Suprapubic skin (tissue), 4 donors: ENCODE measurements at regions not wholly inside any gene's neighbourhood (a gene's known extent, or its start where the extent isn't known, plus 50 kb on each side); places are given as distances from the start of the nearest gene placed in this dataset.
"Not testable (repeated sequence)": the region's sequence is repeated elsewhere in the genome, so short reads cannot be mapped to it uniquely, and the experiment has no call there.

ENCODE experiments used
- DNase-seq, 2 donors: peaks; one replicate each; pipeline ENCODE4 v3.0.0-alpha.2; 2019; ENCODE audit warnings: low spot score in 2 of 2
- H3K27ac ChIP-seq: fragments of 200-600 bp; sonication (generic); one replicate; pipeline ENCODE4 v1.5.1; 2019
- H3K27me3 ChIP-seq: fragments of 200-600 bp; sonication (generic); one replicate; pipeline ENCODE4 v1.5.1; 2019
- H3K36me3 ChIP-seq: fragments of 200-600 bp; sonication (generic); one replicate; pipeline ENCODE4 v1.5.1; 2019
- H3K4me1 ChIP-seq: fragments of 200-600 bp; sonication (generic); one replicate; pipeline ENCODE4 v1.5.1; 2019
- H3K4me3 ChIP-seq: fragments of 200-600 bp; sonication (generic); one replicate; pipeline ENCODE4 v1.5.1; 2019; ENCODE audit warnings: mild to moderate bottlenecking
- H3K9me3 ChIP-seq: fragments of 200-600 bp; sonication (generic); one replicate; pipeline ENCODE4 v1.5.1; 2019
- EP300 ChIP-seq: sonication (generic); formaldehyde crosslinking; IDR thresholded peaks from one replicate; pipeline ENCODE4 v1.6.1; 2017; ENCODE audit warnings: antibody characterized with exemption
- POLR2A ChIP-seq, 2 donors: fragments of 450-650 bp; IDR thresholded peaks; one replicate each; pipeline ENCODE4 v1.6.1; 2017; ENCODE audit warnings: antibody characterized with exemption in 2 of 2, mild to moderate bottlenecking in 2 of 2, moderate library complexity in 2 of 2
- POLR2AphosphoS5 ChIP-seq, 3 donors: sonication (generic); formaldehyde crosslinking; IDR thresholded peaks; one replicate each; pipeline ENCODE4 v1.6.1; 2017; ENCODE audit warnings: antibody characterized with exemption in 3 of 3
- WGBS: methylation state at CpG from one replicate; pipeline ENCODE4 v1.1.5; 2018; 5-methylcytosine and 5-hydroxymethylcytosine counted together
- TF ChIP-seq, protein P1 (sequence below), 2 donors: fragments of 200-600 bp in 1 of 2; fragments of 450-650 bp in 1 of 2; sonication (generic) in 1 of 2; IDR thresholded peaks; one replicate each; pipeline ENCODE4 v1.5.1; 2016 to 2019; ENCODE audit warnings: antibody characterized with exemption in 2 of 2, mild to moderate bottlenecking in 1 of 2, moderate library complexity in 1 of 2

DNA sequence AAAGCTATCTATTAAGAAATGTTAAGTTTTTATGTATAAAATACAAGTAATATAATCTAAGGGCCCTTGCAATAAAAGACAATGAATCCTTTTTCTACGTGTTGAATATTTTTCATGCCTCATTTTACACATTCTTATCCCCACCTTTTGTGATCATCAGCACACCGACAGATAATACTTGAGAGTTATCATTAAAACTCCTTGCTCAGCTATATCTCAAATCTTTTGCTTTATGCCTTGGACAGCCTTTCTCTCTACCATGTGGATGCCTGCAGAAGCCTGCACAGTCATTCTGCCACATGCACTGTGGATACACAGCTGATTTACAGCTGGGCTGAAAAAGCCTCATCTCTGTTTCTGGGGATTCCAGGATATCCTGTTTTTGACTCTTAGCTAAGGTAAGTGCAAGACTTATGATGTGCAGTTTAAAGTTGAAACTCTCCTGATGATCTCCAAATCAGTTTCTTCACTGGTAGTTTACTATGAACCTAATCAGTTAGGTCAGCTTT is 1565.1 kb downstream of the SI start:
- DNase-seq: no peak
- no peaks in the 10 kb centered on the region for H3K36me3 ChIP-seq
- no peaks in the 10 kb centered on the region for H3K9me3 ChIP-seq
- no peaks in the 10 kb centered on the region for H3K4me1 ChIP-seq
- WGBS: 30% methylated on average over 2 of the region's 2 CpGs
- TF ChIP-seq POLR2A (IDR thresholded peaks at IDR 0.05) (no peak), POLR2AphosphoS5 (IDR thresholded peaks at IDR 0.05) (no peak), EP300 (no peak)
- TF ChIP-seq, protein P1, sequence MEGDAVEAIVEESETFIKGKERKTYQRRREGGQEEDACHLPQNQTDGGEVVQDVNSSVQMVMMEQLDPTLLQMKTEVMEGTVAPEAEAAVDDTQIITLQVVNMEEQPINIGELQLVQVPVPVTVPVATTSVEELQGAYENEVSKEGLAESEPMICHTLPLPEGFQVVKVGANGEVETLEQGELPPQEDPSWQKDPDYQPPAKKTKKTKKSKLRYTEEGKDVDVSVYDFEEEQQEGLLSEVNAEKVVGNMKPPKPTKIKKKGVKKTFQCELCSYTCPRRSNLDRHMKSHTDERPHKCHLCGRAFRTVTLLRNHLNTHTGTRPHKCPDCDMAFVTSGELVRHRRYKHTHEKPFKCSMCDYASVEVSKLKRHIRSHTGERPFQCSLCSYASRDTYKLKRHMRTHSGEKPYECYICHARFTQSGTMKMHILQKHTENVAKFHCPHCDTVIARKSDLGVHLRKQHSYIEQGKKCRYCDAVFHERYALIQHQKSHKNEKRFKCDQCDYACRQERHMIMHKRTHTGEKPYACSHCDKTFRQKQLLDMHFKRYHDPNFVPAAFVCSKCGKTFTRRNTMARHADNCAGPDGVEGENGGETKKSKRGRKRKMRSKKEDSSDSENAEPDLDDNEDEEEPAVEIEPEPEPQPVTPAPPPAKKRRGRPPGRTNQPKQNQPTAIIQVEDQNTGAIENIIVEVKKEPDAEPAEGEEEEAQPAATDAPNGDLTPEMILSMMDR (IDR thresholded peaks at IDR 0.05): no peak
- H3K27me3 ChIP-seq: no peaks in the 10 kb centered on the region
- H3K4me3 ChIP-seq: no peak overlapping the region
- H3K27ac ChIP-seq: no peak overlapping the region

DNA sequence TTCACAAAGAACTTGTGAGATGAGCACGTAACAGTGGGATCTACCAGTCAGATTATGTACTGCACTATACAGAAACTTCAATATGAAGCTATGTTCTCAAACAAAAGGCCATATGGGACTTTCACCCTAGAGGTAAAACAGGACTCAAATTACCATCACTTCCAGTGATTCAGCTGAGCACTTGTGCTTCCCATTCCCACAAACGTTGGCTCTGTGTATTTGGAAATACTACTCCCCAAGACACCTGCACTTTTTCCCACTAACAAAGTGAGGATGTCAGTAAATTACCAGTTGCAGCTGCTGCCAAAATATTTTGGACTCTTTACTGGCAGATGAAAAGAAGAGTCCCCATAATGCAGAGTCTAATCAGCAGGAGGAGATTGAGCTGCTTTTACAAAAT is 1570.1 kb downstream of the SI start:
- no peaks in the 10 kb centered on the region for H3K4me1 ChIP-seq
- DNase-seq: no peak
- WGBS: 48% methylated on average over 2 of the region's 2 CpGs
- no peak overlapping the region for H3K27ac ChIP-seq
- no peaks in the 10 kb centered on the region for H3K36me3 ChIP-seq
- H3K9me3 ChIP-seq: no peaks in the 10 kb centered on the region
- no peak for TF ChIP-seq EP300
- TF ChIP-seq POLR2A (IDR thresholded peaks at IDR 0.05): no peak
- no peak for TF ChIP-seq POLR2AphosphoS5 (IDR thresholded peaks at IDR 0.05)
- TF ChIP-seq, protein P1 (IDR thresholded peaks at IDR 0.05): no peak
- H3K27me3 ChIP-seq: no peaks in the 10 kb centered on the region
- no peak overlapping the region for H3K4me3 ChIP-seq

DNA sequence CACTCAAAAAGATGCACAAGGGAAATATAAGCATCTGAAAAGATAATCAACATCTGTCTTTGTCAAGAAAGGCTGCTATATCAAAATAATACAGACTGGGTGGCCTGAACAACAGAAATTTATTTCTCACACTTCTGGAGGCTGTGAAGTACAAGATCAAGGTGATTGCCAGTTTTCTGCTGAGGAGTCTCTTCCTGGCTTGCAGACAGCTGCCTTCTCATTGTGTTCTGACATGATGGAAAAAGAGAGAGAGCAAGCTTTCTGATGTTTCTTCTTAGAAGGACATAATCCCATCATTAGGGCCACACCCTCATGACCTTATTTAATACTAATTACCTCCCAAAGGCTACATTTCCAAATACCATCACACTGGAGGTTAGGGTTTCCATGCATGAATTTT is 1573.3 kb downstream of the SI start:
- Histone ChIP-seq H3K4me1 (no peaks in the 10 kb centered on the region), H3K4me3 (no peak overlapping the region), H3K36me3 (no peaks in the 10 kb centered on the region), H3K27ac (no peak overlapping the region), H3K9me3 (no peaks in the 10 kb centered on the region), H3K27me3 (no peaks in the 10 kb centered on the region)
- no peak for DNase-seq
- TF ChIP-seq POLR2AphosphoS5 (IDR thresholded peaks at IDR 0.05) (no peak), EP300 (no peak), POLR2A (IDR thresholded peaks at IDR 0.05) (no peak)
- TF ChIP-seq, protein P1 (IDR thresholded peaks at IDR 0.05): no peak

DNA sequence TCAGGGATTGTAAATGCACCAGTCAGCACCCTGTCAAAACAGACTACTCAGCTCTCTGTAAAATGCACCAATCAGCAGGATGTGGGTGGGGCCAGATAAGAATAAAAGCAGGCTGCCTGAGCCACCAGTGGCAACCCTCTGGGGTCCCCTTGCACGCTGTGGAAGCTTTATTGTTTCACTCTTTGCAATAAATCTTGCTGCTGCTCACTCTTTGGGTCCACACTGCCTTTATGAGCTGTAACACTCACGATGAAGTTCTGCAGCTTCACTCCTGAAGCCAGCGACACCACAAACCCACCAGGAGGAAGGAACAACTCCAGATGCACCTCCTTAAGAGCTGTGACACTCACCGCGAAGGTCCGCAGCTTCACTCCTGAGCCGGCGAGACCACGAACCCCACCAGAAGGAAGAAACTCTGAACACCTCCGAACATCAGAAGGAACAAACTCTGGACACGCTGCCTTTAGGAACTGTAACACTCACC is 1578.5 kb downstream of the SI start:
- H3K27ac ChIP-seq, H3K27me3 ChIP-seq, H3K4me3 ChIP-seq, H3K9me3 ChIP-seq, DNase-seq, H3K36me3 ChIP-seq, H3K4me1 ChIP-seq: not testable (repeated sequence)
- 93% methylated on average over 11 of the region's 11 CpGs for WGBS

DNA sequence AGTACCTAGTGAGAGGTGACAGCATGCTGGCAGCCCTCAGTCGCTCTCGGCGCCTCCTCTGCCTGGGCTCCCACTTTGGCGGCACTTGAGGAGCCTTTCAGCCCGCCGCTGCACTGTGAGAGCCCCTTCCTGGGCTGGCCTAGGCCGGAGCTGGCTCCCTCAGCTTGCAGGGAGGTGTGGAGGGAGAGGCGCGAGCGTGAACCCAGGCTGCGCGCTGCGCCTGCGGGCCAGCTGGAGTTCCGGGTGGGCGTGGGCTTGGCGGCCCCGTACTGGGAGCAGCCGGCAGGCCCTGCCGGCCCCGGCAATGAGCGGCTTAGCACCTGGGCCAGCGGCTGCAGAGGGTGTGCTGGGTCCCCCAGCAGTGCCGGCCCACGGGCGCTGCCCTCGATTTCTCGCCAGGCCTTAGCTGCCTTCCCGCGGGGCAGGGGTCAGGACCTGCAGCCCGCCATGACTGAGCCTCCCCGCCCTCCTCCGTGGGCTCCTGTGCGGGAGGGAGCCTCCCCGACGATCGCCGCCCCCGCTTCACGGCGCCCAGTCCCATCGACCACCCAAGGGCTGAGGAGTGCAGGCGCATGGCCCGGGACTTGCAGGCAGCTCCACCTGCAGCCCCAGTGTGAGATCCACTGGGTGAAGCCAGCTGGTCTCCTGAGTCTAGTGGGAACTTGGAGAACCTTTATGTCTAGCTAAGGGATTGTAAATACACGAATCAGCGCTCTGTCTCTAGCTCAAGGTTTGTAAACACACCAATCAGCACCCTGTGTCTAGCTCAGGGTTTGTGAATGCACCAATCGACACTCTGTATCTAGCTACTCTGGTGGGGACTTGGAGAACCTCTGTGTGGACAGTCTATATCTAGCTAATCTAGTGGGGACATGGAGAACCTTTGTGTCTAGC is 1579.2 kb downstream of the SI start:
- not testable (repeated sequence) for H3K9me3 ChIP-seq, DNase-seq, H3K4me3 ChIP-seq, H3K4me1 ChIP-seq, H3K27me3 ChIP-seq, H3K36me3 ChIP-seq, H3K27ac ChIP-seq
- WGBS: 94% methylated on average over 27 of the region's 47 CpGs

DNA sequence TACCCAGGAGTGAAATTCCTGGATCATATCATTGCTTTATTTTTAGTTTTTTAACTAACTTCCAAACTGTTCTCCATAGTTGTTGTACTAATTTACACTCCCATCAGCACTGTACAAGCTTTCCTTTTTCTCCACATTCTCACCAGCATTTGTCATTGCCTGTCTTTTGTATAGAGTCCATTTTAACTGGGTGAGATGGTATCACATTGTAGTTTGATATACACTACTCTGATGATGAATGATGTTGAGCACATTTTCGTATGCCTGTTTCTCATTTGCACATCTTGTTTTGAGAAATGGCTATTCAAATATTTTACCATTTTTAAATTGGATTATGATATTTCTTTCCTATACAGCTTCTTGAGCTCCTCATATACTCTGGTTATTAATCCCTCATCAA is 1586.6 kb downstream of the SI start:
- H3K27me3 ChIP-seq: no peaks in the 10 kb centered on the region
- no peak overlapping the region for H3K4me3 ChIP-seq
- 43% methylated on average over 1 of the region's 1 CpG for WGBS
- peaks cover 7% of the 10 kb centered on the region for H3K9me3 ChIP-seq
- TF ChIP-seq POLR2A (IDR thresholded peaks at IDR 0.05) (no peak), EP300 (no peak), POLR2AphosphoS5 (IDR thresholded peaks at IDR 0.05) (no peak)
- TF ChIP-seq, protein P1 (IDR thresholded peaks at IDR 0.05): no peak
- H3K27ac ChIP-seq: no peak overlapping the region
- no peaks in the 10 kb centered on the region for H3K36me3 ChIP-seq
- H3K4me1 ChIP-seq: no peaks in the 10 kb centered on the region
- DNase-seq: no peak
